ENCODE measurements at regions not wholly inside any gene's neighbourhood (a gene's known extent, or its start where the extent isn't known, plus 50 kb on each side); places are given as distances from the start of the nearest gene placed in this dataset.
A peak's percentile ranks its signal among the peaks of the same experiment; 100 is the strongest.

DNA sequence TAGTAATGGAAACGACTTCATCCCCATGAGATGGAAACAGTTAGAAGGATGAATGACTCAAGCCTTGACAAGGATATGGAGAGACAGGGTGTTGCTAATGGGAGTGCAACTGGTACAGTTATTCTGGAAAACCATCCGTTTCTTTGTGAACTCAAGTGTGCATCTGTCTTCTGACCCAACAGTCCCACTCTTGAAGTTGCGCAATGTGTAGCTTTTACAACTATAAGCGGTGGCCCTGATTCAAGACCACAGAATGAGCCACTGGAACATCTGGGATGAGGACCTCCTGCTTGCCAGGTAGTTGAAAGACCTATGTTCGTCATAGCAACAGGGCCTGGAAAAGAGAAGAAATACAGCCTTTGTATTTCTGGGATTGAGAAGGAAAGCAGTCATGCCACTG, 115.8 kb upstream of the GMDS start:
- H3K18ac ChIP-seq (ENCODE audit: low read length), result no peak overlapping the region
- H3K27ac ChIP-seq (ENCODE audit: low read depth, low read length), result no peak overlapping the region
- no peak overlapping the region for H2AK5ac ChIP-seq (ENCODE audit: low read length)
- H2BK15ac ChIP-seq (replicated peaks; ENCODE audit: low read depth), result no peak overlapping the region
- no peaks in the 10 kb centered on the region for H3K4me1 ChIP-seq (ENCODE audit: control insufficient read depth, low read depth, low read length)
- H3K23ac ChIP-seq (ENCODE audit: low read length), result no peak overlapping the region
- H3K56ac ChIP-seq (ENCODE audit: low read length), result no peak overlapping the region
- no peaks in the 10 kb centered on the region for H3K27me3 ChIP-seq (ENCODE audit: insufficient read depth, low read length, poor library complexity)
- no peak overlapping the region for H4K8ac ChIP-seq (ENCODE audit: low read depth, low read length)
- H3K4me3 ChIP-seq (ENCODE audit: low read length), result no peak overlapping the region
- H3K79me2 ChIP-seq (ENCODE audit: control insufficient read depth, insufficient read depth, low read length), result no peaks in the 10 kb centered on the region
- no peak overlapping the region for H3K4ac ChIP-seq (ENCODE audit: low read depth, low read length)
- no CpG with 5 or more reads among the region's 5 CpGs for WGBS (ENCODE audit: extremely low coverage, insufficient coverage, low lambda C conversion rate)
- no peak overlapping the region for H2BK120ac ChIP-seq (ENCODE audit: low read depth, low read length)
- H2BK5ac ChIP-seq (ENCODE audit: low read length), result no peak overlapping the region
- H3K9ac ChIP-seq (ENCODE audit: low read length), result no peak overlapping the region
- DNase-seq, result no peak
- no peak overlapping the region for H4K5ac ChIP-seq (ENCODE audit: low read length)
- no peaks in the 10 kb centered on the region for H3K79me1 ChIP-seq (ENCODE audit: low read length)
- no peak overlapping the region for H3K4me2 ChIP-seq (ENCODE audit: low read length)
- no peaks in the 10 kb centered on the region for H3K36me3 ChIP-seq (ENCODE audit: control insufficient read depth, insufficient read depth, low read length)

DNA sequence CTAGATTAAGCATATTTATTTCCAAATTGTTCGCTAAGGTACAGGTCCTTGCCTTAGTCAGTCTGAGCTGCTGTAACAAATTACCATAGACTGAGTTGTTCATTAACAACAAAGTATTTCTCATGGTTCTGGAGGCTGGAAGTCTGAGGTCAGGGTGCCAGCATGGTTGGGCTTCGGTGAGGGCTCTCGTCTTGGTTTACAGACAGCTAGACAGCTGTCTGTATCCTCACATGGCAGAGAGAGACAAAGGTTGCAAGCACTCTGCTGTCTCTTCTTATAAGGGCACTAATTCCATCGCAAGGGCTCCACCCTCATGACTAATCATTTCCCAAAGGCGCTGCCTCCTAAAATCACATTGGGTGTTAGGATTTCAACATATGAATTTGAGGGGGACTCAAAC, 115.3 kb upstream of the GMDS start:
- H3K4me3 ChIP-seq (ENCODE audit: low read length), result no peak overlapping the region
- no peak overlapping the region for H3K4me2 ChIP-seq (ENCODE audit: low read length)
- no peaks in the 10 kb centered on the region for H3K27me3 ChIP-seq (ENCODE audit: insufficient read depth, low read length, poor library complexity)
- no peak overlapping the region for H4K8ac ChIP-seq (ENCODE audit: low read depth, low read length)
- H4K5ac ChIP-seq (ENCODE audit: low read length), result no peak overlapping the region
- H3K79me2 ChIP-seq (ENCODE audit: control insufficient read depth, insufficient read depth, low read length), result no peaks in the 10 kb centered on the region
- no peak overlapping the region for H2BK15ac ChIP-seq (replicated peaks; ENCODE audit: low read depth)
- no peaks in the 10 kb centered on the region for H3K36me3 ChIP-seq (ENCODE audit: control insufficient read depth, insufficient read depth, low read length)
- H3K9ac ChIP-seq (ENCODE audit: low read length), result no peak overlapping the region
- no peak overlapping the region for H3K23ac ChIP-seq (ENCODE audit: low read length)
- H2BK5ac ChIP-seq (ENCODE audit: low read length), result no peak overlapping the region
- H3K79me1 ChIP-seq (ENCODE audit: low read length), result no peaks in the 10 kb centered on the region
- WGBS (ENCODE audit: extremely low coverage, insufficient coverage, low lambda C conversion rate), result no CpG with 5 or more reads among the region's 5 CpGs
- no peak for DNase-seq
- H3K4ac ChIP-seq (ENCODE audit: low read depth, low read length), result no peak overlapping the region
- H2AK5ac ChIP-seq (ENCODE audit: low read length), result no peak overlapping the region
- H3K27ac ChIP-seq (ENCODE audit: low read depth, low read length), result no peak overlapping the region
- H2BK120ac ChIP-seq (ENCODE audit: low read depth, low read length), result no peak overlapping the region
- H3K18ac ChIP-seq (ENCODE audit: low read length), result no peak overlapping the region
- H3K56ac ChIP-seq (ENCODE audit: low read length), result no peak overlapping the region
- H3K4me1 ChIP-seq (ENCODE audit: control insufficient read depth, low read depth, low read length), result no peaks in the 10 kb centered on the region

DNA sequence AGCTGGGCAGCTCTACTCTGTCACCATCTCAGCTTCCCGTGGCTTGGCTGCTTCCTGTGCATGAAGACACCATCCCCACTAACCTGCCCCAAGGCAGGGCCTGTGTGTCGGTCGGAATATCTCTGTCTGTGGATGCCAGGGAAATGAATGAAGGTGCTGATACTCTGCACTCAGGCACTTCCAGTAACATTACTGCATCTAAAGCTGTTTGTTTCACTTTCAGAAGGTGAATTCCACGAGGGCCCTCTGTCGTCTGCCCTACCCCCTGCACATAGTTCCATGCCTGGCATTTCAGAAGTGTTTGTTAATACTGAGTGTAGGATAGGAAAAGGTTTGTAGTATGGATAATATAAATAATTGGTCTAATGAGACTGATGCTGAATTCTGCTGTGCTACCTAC, 114.7 kb upstream of the GMDS start:
- Histone ChIP-seq H3K36me3 (ENCODE audit: control insufficient read depth, insufficient read depth, low read length) (no peaks in the 10 kb centered on the region), H3K27me3 (ENCODE audit: insufficient read depth, low read length, poor library complexity) (no peaks in the 10 kb centered on the region), H3K23ac (ENCODE audit: low read length) (no peak overlapping the region), H2BK5ac (ENCODE audit: low read length) (no peak overlapping the region), H3K79me2 (ENCODE audit: control insufficient read depth, insufficient read depth, low read length) (no peaks in the 10 kb centered on the region), H4K5ac (ENCODE audit: low read length) (no peak overlapping the region), H3K4me3 (ENCODE audit: low read length) (no peak overlapping the region), H2BK120ac (ENCODE audit: low read depth, low read length) (no peak overlapping the region), H3K4me2 (ENCODE audit: low read length) (no peak overlapping the region), H3K56ac (ENCODE audit: low read length) (no peak overlapping the region), H2BK15ac (replicated peaks; ENCODE audit: low read depth) (no peak overlapping the region), H3K27ac (ENCODE audit: low read depth, low read length) (no peak overlapping the region), H4K8ac (ENCODE audit: low read depth, low read length) (no peak overlapping the region), H3K79me1 (ENCODE audit: low read length) (no peaks in the 10 kb centered on the region), H3K9ac (ENCODE audit: low read length) (no peak overlapping the region), H3K4ac (ENCODE audit: low read depth, low read length) (no peak overlapping the region), H3K4me1 (ENCODE audit: control insufficient read depth, low read depth, low read length) (no peaks in the 10 kb centered on the region), H3K18ac (ENCODE audit: low read length) (no peak overlapping the region), H2AK5ac (ENCODE audit: low read length) (no peak overlapping the region)
- no CpG with 5 or more reads among the region's 5 CpGs for WGBS (ENCODE audit: extremely low coverage, insufficient coverage, low lambda C conversion rate)
- no peak for DNase-seq

DNA sequence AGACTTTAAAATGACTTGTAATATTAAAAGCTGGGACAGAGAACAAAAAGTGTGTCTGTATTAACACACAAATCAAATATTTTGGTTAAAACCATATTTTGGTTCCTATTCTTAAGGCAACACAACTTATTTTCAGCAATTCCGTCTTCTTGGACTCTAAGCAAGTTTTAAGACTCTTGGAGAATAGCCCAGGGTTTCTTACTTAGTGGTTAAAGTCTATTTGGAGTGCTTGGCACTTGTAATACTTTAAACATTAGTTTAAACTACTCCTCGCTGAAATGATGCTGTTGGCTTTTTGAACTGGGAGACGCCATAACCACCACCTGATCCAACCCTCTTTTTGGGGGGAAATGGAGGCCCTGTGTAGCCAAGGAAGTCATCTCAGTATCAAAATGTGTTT, 109.7 kb upstream of the GMDS start:
- Histone ChIP-seq H3K4ac (ENCODE audit: low read depth, low read length) (no peak overlapping the region), H3K79me1 (ENCODE audit: low read length) (no peaks in the 10 kb centered on the region), H2BK15ac (replicated peaks; ENCODE audit: low read depth) (no peak overlapping the region), H3K56ac (ENCODE audit: low read length) (no peak overlapping the region), H2AK5ac (ENCODE audit: low read length) (no peak overlapping the region), H2BK5ac (ENCODE audit: low read length) (no peak overlapping the region), H3K9ac (ENCODE audit: low read length) (no peak overlapping the region), H3K36me3 (ENCODE audit: control insufficient read depth, insufficient read depth, low read length) (no peaks in the 10 kb centered on the region), H3K4me2 (ENCODE audit: low read length) (no peak overlapping the region), H3K27ac (ENCODE audit: low read depth, low read length) (no peak overlapping the region), H3K79me2 (ENCODE audit: control insufficient read depth, insufficient read depth, low read length) (no peaks in the 10 kb centered on the region), H2BK120ac (ENCODE audit: low read depth, low read length) (no peak overlapping the region), H3K23ac (ENCODE audit: low read length) (no peak overlapping the region), H4K5ac (ENCODE audit: low read length) (no peak overlapping the region), H3K27me3 (ENCODE audit: insufficient read depth, low read length, poor library complexity) (no peaks in the 10 kb centered on the region), H3K18ac (ENCODE audit: low read length) (no peak overlapping the region), H3K4me3 (ENCODE audit: low read length) (no peak overlapping the region), H3K4me1 (ENCODE audit: control insufficient read depth, low read depth, low read length) (no peaks in the 10 kb centered on the region), H4K8ac (ENCODE audit: low read depth, low read length) (no peak overlapping the region)
- no CpG with 5 or more reads among the region's 3 CpGs for WGBS (ENCODE audit: extremely low coverage, insufficient coverage, low lambda C conversion rate)
- no peak for DNase-seq

DNA sequence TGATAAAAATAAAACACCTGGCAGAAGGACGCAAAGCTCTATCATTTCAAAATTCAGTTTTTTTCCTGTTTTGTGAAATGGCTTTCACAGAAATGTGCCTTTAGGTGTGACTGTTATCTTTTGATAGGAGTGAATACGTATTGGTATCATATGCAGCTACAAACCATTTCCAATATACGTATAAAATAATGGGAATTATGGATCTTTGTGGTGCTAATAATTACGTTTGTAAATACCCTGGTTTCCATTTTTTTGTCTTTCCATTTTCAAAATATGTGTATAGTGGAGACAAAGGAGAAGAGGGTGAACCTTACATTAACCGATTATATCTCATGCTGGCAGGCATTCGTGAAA, 108.7 kb upstream of the GMDS start:
- Histone ChIP-seq H3K56ac (ENCODE audit: low read length) (no peak overlapping the region), H4K8ac (ENCODE audit: low read depth, low read length) (no peak overlapping the region), H3K79me2 (ENCODE audit: control insufficient read depth, insufficient read depth, low read length) (no peaks in the 10 kb centered on the region), H2AK5ac (ENCODE audit: low read length) (no peak overlapping the region), H3K23ac (ENCODE audit: low read length) (no peak overlapping the region), H2BK5ac (ENCODE audit: low read length) (no peak overlapping the region), H3K18ac (ENCODE audit: low read length) (no peak overlapping the region), H3K4me3 (ENCODE audit: low read length) (no peak overlapping the region), H3K4me2 (ENCODE audit: low read length) (no peak overlapping the region), H3K4me1 (ENCODE audit: control insufficient read depth, low read depth, low read length) (no peaks in the 10 kb centered on the region), H3K79me1 (ENCODE audit: low read length) (no peaks in the 10 kb centered on the region), H3K4ac (ENCODE audit: low read depth, low read length) (no peak overlapping the region), H4K5ac (ENCODE audit: low read length) (no peak overlapping the region), H3K9ac (ENCODE audit: low read length) (no peak overlapping the region), H2BK15ac (replicated peaks; ENCODE audit: low read depth) (no peak overlapping the region), H3K36me3 (ENCODE audit: control insufficient read depth, insufficient read depth, low read length) (no peaks in the 10 kb centered on the region), H3K27ac (ENCODE audit: low read depth, low read length) (no peak overlapping the region), H2BK120ac (ENCODE audit: low read depth, low read length) (no peak overlapping the region), H3K27me3 (ENCODE audit: insufficient read depth, low read length, poor library complexity) (no peaks in the 10 kb centered on the region)
- no CpG with 5 or more reads among the region's 6 CpGs for WGBS (ENCODE audit: extremely low coverage, insufficient coverage, low lambda C conversion rate)
- DNase-seq, result no peak

DNA sequence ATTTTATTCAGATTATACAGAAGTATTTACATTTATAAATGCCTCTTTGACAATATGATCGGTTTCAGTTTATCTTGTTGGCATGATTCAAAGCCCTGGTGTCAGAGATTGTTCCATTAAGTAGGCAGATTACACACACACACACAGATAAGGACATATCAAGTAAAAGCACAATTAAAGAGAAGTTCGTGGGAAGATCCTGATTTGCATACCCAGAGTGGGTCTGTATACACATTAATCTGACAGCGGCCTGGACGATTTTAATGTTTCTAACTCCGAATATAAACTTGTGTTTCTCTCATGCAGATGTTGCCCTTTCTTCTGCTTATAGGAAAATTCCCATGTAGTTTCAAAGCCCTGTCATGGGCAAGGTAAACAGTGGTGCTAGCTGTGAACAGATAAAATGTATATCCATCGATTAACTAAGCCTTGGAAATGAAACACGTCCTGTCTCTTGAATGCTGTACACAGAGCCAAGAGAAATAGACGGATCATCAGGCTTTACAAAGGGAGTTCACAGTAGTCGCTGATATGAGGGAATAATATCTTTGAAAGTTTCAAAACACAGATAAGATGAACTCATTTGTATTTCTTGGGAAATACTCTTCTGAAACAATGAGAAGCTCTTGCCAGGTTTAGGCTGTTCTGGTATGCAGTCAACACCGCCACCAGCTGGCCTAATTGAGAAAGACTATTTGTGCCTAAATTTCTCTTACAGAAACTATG, 108.2 kb upstream of the GMDS start:
- Histone ChIP-seq H3K4me1 (ENCODE audit: control insufficient read depth, low read depth, low read length) (no peaks in the 10 kb centered on the region), H2BK15ac (replicated peaks; ENCODE audit: low read depth) (no peak overlapping the region), H3K18ac (ENCODE audit: low read length) (no peak overlapping the region), H2BK5ac (ENCODE audit: low read length) (no peak overlapping the region), H3K56ac (ENCODE audit: low read length) (no peak overlapping the region), H3K27me3 (ENCODE audit: insufficient read depth, low read length, poor library complexity) (no peaks in the 10 kb centered on the region), H4K5ac (ENCODE audit: low read length) (no peak overlapping the region), H3K4me2 (ENCODE audit: low read length) (no peak overlapping the region), H3K9ac (ENCODE audit: low read length) (no peak overlapping the region), H3K4ac (ENCODE audit: low read depth, low read length) (no peak overlapping the region), H3K27ac (ENCODE audit: low read depth, low read length) (no peak overlapping the region), H2AK5ac (ENCODE audit: low read length) (no peak overlapping the region), H2BK120ac (ENCODE audit: low read depth, low read length) (peak overlapping the region; percentile 28), H4K8ac (ENCODE audit: low read depth, low read length) (no peak overlapping the region), H3K36me3 (ENCODE audit: control insufficient read depth, insufficient read depth, low read length) (no peaks in the 10 kb centered on the region), H3K4me3 (ENCODE audit: low read length) (no peak overlapping the region), H3K23ac (ENCODE audit: low read length) (no peak overlapping the region), H3K79me1 (ENCODE audit: low read length) (no peaks in the 10 kb centered on the region), H3K79me2 (ENCODE audit: control insufficient read depth, insufficient read depth, low read length) (no peaks in the 10 kb centered on the region)
- WGBS (ENCODE audit: extremely low coverage, insufficient coverage, low lambda C conversion rate), result no CpG with 5 or more reads among the region's 10 CpGs
- peak; percentile 72 for DNase-seq

All from mesendoderm (in vitro differentiated cells).